ENCODE measurements at regions not wholly inside any gene's neighbourhood (a gene's known extent, or its start where the extent isn't known, plus 50 kb on each side); places are given as distances from the start of the nearest gene placed in this dataset.

DNA sequence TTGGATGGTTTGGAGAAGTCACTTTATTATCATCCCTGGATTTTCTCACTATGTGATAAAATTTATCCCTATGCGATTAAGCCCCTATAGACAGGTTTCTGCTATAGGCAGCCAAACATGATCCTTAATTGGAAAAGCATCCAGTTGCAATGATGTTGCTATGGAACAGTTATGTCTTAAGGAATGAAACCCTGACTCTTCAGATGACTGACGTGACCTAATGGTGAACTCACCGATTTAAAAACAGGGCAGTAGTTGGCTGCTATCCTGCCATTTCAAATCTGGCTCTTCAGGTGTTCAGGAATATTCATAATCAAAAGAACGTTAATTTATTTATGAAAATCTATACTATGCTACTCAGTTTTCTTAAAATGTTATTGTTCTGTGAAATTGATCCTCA lies 106.8 kb upstream of the ROBO1 start:
- TF ChIP-seq CTCF (conservative IDR thresholded peaks at IDR 0.05) (no peak), ZFX (IDR thresholded peaks at IDR 0.05) (no peak)
- no peak overlapping the region for H3K27ac ChIP-seq

DNA sequence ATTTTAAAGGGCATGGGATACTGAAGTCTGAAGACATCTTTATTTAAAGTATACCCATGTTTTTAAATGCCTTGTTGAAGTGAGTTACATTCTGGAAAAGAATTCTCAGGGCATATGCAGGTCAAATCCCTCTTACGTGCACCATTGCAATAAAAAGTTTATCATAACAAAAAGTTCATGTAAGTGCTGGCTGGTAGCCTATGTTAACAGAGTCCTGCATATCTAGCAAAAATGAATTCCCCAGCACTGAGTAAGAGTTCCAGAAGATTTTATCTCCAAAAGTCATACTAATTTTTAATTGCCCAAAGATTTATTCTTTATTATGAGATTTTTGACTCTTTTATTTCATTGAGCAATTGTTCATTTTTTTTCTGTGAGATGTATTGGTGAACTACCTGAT lies 104.7 kb upstream of the ROBO1 start:
- TF ChIP-seq ZFX (IDR thresholded peaks at IDR 0.05): no peak
- TF ChIP-seq CTCF (conservative IDR thresholded peaks at IDR 0.05): no peak
- no peak overlapping the region for H3K27ac ChIP-seq

DNA sequence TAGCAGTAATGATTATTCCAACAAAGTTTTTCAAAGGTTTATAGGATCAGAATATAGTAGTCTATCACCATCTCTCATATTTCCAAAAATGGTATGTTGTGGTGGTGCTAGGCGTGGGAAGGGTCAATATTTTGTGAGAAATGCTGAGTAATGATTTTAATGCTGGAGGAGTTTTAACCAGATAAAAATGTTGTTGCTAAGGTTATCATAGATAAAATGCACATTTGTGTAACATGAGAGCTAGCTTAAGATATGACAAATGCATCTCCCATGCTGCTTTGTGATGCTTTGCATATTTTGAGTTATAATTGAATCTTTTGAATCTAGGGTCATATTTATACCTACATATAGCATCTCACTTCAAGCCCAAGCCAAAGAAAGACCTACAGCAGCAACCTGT lies 103.9 kb upstream of the ROBO1 start:
- H3K27ac ChIP-seq: no peak overlapping the region
- no peak for TF ChIP-seq CTCF (conservative IDR thresholded peaks at IDR 0.05)
- no peak for TF ChIP-seq ZFX (IDR thresholded peaks at IDR 0.05)

DNA sequence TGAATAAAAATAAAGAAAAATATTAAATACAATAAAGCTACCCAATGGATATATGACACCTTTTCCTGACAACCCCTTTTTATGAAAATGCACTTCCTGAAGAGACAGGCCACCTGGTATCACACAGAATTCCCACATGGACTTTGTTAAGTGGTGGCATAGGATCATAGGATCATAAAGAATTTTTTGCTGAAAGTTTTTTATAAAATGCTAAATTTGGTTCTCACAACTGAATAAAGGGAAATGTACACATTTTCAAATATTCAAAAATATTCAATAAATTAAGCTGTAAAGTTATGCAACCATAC lies 102.5 kb upstream of the ROBO1 start:
- H3K27ac ChIP-seq: no peak overlapping the region
- TF ChIP-seq ZFX (IDR thresholded peaks at IDR 0.05): no peak
- no peak for TF ChIP-seq CTCF (conservative IDR thresholded peaks at IDR 0.05)

DNA sequence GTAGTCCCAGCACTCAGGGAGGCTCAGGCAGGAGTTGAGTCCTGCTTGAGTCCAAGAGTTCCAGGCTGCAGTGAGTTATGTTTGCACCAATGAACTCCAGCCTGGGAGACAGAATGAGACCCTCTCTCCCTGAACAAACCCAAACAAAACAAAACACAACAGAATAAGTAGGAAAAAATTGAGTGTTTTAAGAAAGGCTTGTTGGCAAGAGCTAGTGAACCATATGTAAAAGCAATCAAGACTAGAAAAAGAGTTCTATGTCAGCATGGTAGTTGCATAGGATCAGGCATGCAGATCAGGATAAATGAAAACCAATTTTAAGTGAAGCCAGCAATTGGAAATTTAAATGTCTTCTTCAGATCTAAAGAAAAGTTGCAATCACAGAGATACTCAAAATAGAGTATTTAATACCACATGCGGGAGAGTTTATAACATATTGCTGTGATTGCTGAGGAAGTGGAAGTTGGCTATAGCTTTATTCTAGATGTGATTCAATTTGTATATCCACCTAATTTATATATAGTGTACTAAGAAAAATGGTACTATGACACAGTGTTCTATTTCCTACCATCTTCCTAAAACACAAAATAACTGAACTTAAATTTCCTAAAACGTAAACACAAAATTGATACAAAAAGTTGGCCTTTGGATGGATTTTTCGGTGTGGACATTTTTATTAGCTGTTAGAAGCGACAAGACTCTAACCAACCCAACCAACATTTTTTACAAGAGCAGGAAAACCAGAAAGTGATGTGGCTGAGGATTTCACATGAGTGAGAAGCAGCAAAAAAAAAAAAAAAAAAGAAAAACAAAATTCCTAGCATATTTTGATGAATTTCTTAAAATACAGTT lies 101.9 kb upstream of the ROBO1 start:
- TF ChIP-seq ZFX (IDR thresholded peaks at IDR 0.05): no peak
- no peak for TF ChIP-seq CTCF (conservative IDR thresholded peaks at IDR 0.05)
- H3K27ac ChIP-seq: no peak overlapping the region

DNA sequence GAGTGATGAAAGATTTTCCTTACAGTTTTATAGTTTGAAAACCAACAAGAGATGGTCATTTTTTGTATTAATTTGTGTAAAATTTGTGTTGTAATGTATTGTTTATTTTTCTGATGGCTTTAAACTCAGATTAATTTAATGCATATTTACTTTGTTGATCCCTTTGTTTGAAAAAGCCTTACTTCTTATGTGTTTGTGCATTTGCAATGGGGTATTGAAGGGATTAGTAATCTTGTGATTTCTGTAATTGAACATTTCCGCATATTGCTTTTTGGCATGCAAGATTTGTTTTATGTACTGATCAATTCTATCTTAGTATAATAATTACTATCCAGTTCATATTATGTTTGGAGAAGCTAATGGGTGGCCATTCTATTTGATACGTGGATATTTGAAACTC lies 98.4 kb upstream of the ROBO1 start:
- TF ChIP-seq CTCF (conservative IDR thresholded peaks at IDR 0.05) (no peak), ZFX (IDR thresholded peaks at IDR 0.05) (no peak)
- no peak overlapping the region for H3K27ac ChIP-seq

GRCh38 chr3:79864077-79864476 lies 96.3 kb upstream of the ROBO1 start:
- TF ChIP-seq CTCF (conservative IDR thresholded peaks at IDR 0.05) (no peak), ZFX (IDR thresholded peaks at IDR 0.05) (no peak)
- H3K27ac ChIP-seq: no peak overlapping the region
